GM12891 (cell line): ENCODE measurements at regions not wholly inside any gene's neighbourhood (a gene's known extent, or its start where the extent isn't known, plus 50 kb on each side); places are given as distances from the start of the nearest gene placed in this dataset.
"Not testable (repeated sequence)": the region's sequence is repeated elsewhere in the genome, so short reads cannot be mapped to it uniquely, and the experiment has no call there.

Experiments used
- DNase-seq: peaks from one replicate; pipeline ENCODE4 v3.0.0; 2011; ENCODE audit warnings: low spot score; ENCODE audit not compliant: insufficient read length
- FAIRE-seq: peaks from 2 replicates; lab custom pipeline; 2011; peaks lifted over from hg19 to GRCh38; lab: Jason Lieb, UNC
- PAX5 ChIP-seq: IDR thresholded peaks from 2 replicates; pipeline ENCODE4 v1.6.1; 2011; ENCODE audit warnings: low read length, moderate library complexity, mild to moderate bottlenecking; ENCODE audit not compliant: insufficient read depth, severe bottlenecking
- POLR2A ChIP-seq: IDR thresholded peaks from 2 replicates; pipeline ENCODE4 v1.6.1; 2011; ENCODE audit warnings: low read depth, low read length, control low read depth
- POLR2AphosphoS5 ChIP-seq: IDR thresholded peaks from 2 replicates; pipeline ENCODE4 v1.6.1; 2011; ENCODE audit warnings: low read depth, low read length, control low read depth
- POU2F2 ChIP-seq: IDR thresholded peaks from 2 replicates; pipeline ENCODE4 v1.6.1; 2011; ENCODE audit warnings: low read depth, mild to moderate bottlenecking, control low read depth, low read length, moderate library complexity
- SPI1 ChIP-seq: IDR thresholded peaks from 2 replicates; pipeline ENCODE4 v1.6.1; 2011; ENCODE audit warnings: low read depth, low read length, control low read depth
- TAF1 ChIP-seq: IDR thresholded peaks from 2 replicates; pipeline ENCODE4 v1.6.1; 2011; ENCODE audit warnings: low read depth, low read length, control low read depth

- TF ChIP-seq TAF1 = no peak
- TF ChIP-seq POLR2A = no peak
- TF ChIP-seq POLR2AphosphoS5 = no peak
- no peak for TF ChIP-seq PAX5
- no peak for TF ChIP-seq POU2F2
- TF ChIP-seq SPI1 = no peak
- DNase-seq = no peak
- FAIRE-seq = no peak
Measured at GRCh38 chr19:30255791-30256495, 116.2 kb upstream of the ZNF536 start.

- FAIRE-seq (no peak), DNase-seq (no peak)
- TF ChIP-seq POLR2A (no peak), SPI1 (no peak), POU2F2 (no peak), PAX5 (no peak)
Measured at GRCh38 chr19:30256496-30256850, 115.7 kb upstream of the ZNF536 start.

GRCh38 chr19:30263830-30264381 lies 108.3 kb upstream of the ZNF536 start:
- FAIRE-seq = no peak
- no peak for TF ChIP-seq SPI1
- no peak for TF ChIP-seq POU2F2
- TF ChIP-seq PAX5 = no peak
- no peak for TF ChIP-seq TAF1
- TF ChIP-seq POLR2AphosphoS5 = no peak
- no peak for TF ChIP-seq POLR2A
- DNase-seq = no peak

GRCh38 chr19:30265918-30266317 lies 106.3 kb upstream of the ZNF536 start:
- DNase-seq, FAIRE-seq: not testable (repeated sequence)

- TF ChIP-seq PAX5 (no peak), POLR2A (no peak)
- DNase-seq = no peak
- no peak for FAIRE-seq
Measured at GRCh38 chr19:30266687-30267086, 105.5 kb upstream of the ZNF536 start.

- no peak for DNase-seq
- FAIRE-seq = no peak
Measured at GRCh38 chr19:30267332-30267731, 104.9 kb upstream of the ZNF536 start.

GRCh38 chr19:30268601-30269000 lies 103.6 kb upstream of the ZNF536 start:
- FAIRE-seq = no peak
- no peak for DNase-seq
- TF ChIP-seq TAF1 (no peak), SPI1 (no peak), POLR2A (no peak)

More at GRCh38 chr19:30267332-30267731, 104.9 kb upstream of the ZNF536 start:
- no peak for TF ChIP-seq TAF1
- no peak for TF ChIP-seq PAX5
- no peak for TF ChIP-seq POU2F2
- no peak for TF ChIP-seq POLR2AphosphoS5

GRCh38 chr19:30269638-30270037 lies 102.5 kb upstream of the ZNF536 start:
- no peak for FAIRE-seq
- TF ChIP-seq SPI1 (no peak), PAX5 (no peak), TAF1 (no peak), POLR2AphosphoS5 (no peak), POLR2A (no peak), POU2F2 (no peak)
- no peak for DNase-seq

GRCh38 chr19:30271816-30272215 lies 100.4 kb upstream of the ZNF536 start:
- TF ChIP-seq TAF1 (no peak), SPI1 (no peak), POLR2AphosphoS5 (no peak)
- no peak for FAIRE-seq
- DNase-seq = no peak

GRCh38 chr19:30272554-30272953 lies 99.6 kb upstream of the ZNF536 start:
- DNase-seq = no peak
- no peak for TF ChIP-seq POLR2A
- no peak for TF ChIP-seq PAX5
- no peak for TF ChIP-seq TAF1
- no peak for TF ChIP-seq POU2F2
- no peak for TF ChIP-seq SPI1
- TF ChIP-seq POLR2AphosphoS5 = no peak

GRCh38 chr19:30273184-30273583 lies 99.0 kb upstream of the ZNF536 start:
- FAIRE-seq (no peak), DNase-seq (no peak)
- TF ChIP-seq POLR2AphosphoS5 = no peak
- TF ChIP-seq POU2F2 = no peak
- TF ChIP-seq TAF1 = no peak
- TF ChIP-seq SPI1 = no peak
- TF ChIP-seq PAX5 = no peak

More at GRCh38 chr19:30272554-30272953, 99.6 kb upstream of the ZNF536 start:
- no peak for FAIRE-seq
